ENCODE measurements at regions not wholly inside any gene's neighbourhood (a gene's known extent, or its start where the extent isn't known, plus 50 kb on each side); places are given as distances from the start of the nearest gene placed in this dataset.

DNA sequence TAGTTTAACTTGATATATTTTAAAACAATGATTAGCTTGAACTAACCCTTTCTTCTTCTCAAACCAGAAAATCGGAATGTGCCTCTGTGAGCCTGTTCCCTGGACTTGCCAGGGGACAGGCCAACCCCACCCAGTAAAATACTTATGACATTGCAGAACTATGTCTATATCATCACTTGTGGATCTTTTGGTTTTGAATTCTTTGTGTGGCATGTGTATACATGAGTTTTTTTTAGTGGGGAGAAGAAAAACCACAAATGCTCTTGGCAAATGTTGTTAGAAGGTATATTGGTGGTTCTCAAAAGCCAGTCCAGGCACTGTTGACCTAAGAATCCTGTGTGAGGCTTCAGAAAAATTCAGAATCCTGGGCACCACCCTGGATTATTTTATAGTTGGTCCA lies 347.4 kb downstream of the SIPA1L2 start:
- FAIRE-seq (no peak), DNase-seq (ENCODE audit: low read depth in 1 of 2, low spot score in 2 of 2) (no peak)
- H4K5ac ChIP-seq (ENCODE audit: insufficient read length, low read depth, low read length): no peak overlapping the region
- no peak overlapping the region for H2AK5ac ChIP-seq (ENCODE audit: low read depth, low read length)
- no peak overlapping the region for H3K4me3 ChIP-seq (ENCODE audit: extremely low read depth in 1 of 4, insufficient read depth in 2 of 4, low read depth in 3 of 4, low read length in 4 of 4)
- H3K9ac ChIP-seq (replicated peaks in 1 of 4; ENCODE audit: extremely low read depth in 1 of 4, low read depth in 3 of 4, low read length in 3 of 4): no peak overlapping the region
- H3K79me2 ChIP-seq (ENCODE audit: control insufficient read depth in 1 of 2, insufficient read depth in 2 of 2, low read length in 2 of 2): no peaks in the 10 kb centered on the region
- no peaks in the 10 kb centered on the region for H3K9me3 ChIP-seq (ENCODE audit: insufficient read depth in 2 of 2, low read depth in 1 of 2, low read length in 1 of 2)
- TF ChIP-seq SRF (IDR thresholded peaks at IDR 0.05; ENCODE audit: low read depth, low read length): no peak
- no peak for TF ChIP-seq POLR2A (IDR thresholded peaks at IDR 0.05; ENCODE audit: control extremely low read depth in 1 of 2, low read depth in 2 of 2, low read length in 2 of 2)
- no peak for TF ChIP-seq CTBP2 (IDR thresholded peaks at IDR 0.05; ENCODE audit: borderline replicate concordance, insufficient read depth, insufficient read length, low read length)
- no peak for TF ChIP-seq KDM5A (IDR thresholded peaks at IDR 0.05; ENCODE audit: low read length)
- TF ChIP-seq KDM4A (IDR thresholded peaks at IDR 0.05; ENCODE audit: low read depth, low read length, severe bottlenecking): no peak
- TF ChIP-seq HDAC6 (IDR thresholded peaks at IDR 0.05; ENCODE audit: low read depth, low read length): no peak
- TF ChIP-seq GABPA (IDR thresholded peaks at IDR 0.05; ENCODE audit: borderline replicate concordance, insufficient read depth, low read length): no peak
- no peak for TF ChIP-seq EGR1 (IDR thresholded peaks at IDR 0.05; ENCODE audit: borderline replicate concordance, low read depth, low read length)
- TF ChIP-seq RNF2 (IDR thresholded peaks at IDR 0.05; ENCODE audit: borderline replicate concordance, low read depth, low read length, missing control alignments, poor library complexity, severe bottlenecking): no peak
- TF ChIP-seq EP300 (IDR thresholded peaks at IDR 0.05; ENCODE audit: borderline replicate concordance in 1 of 2, low read depth in 2 of 2, low read length in 2 of 2): no peak
- H3K56ac ChIP-seq (replicated peaks; ENCODE audit: insufficient read length, low read depth, low read length): no peak overlapping the region
- H2BK20ac ChIP-seq (ENCODE audit: low read length): no peak overlapping the region
- H3K14ac ChIP-seq (ENCODE audit: insufficient read length): no peak overlapping the region
- H4K20me1 ChIP-seq (replicated peaks in 1 of 2; ENCODE audit: control insufficient read depth in 1 of 2, insufficient read depth in 2 of 2, low read length in 2 of 2): no peaks in the 10 kb centered on the region
- H4K91ac ChIP-seq (replicated peaks; ENCODE audit: insufficient read length, low read length): no peak overlapping the region
- H4K8ac ChIP-seq (ENCODE audit: extremely low read depth, insufficient read depth, low read length): no peak overlapping the region
- H2BK12ac ChIP-seq (ENCODE audit: low read depth, low read length): no peak overlapping the region
- CTCF ChIA-PET (ENCODE audit: partially characterized antibody): interaction anchor here (1.1 kb wide), 1 partner anchor 70 kb away, joined by 4 read pairs; no protein-coding TSS in a partner anchor
- no peak overlapping the region for H2AFZ ChIP-seq (ENCODE audit: low read length)
- no peak overlapping the region for H2BK5ac ChIP-seq (ENCODE audit: low read depth, low read length)
- no peaks in the 10 kb centered on the region; a peak in 1 of 7 replicates for H3K27me3 ChIP-seq (replicated peaks in 1 of 4; ENCODE audit: control insufficient read depth in 3 of 4, extremely low read depth in 1 of 4, insufficient read depth in 3 of 4, low read length in 3 of 4)
- H3K4me2 ChIP-seq (ENCODE audit: insufficient read depth in 1 of 2, low read depth in 2 of 2, low read length in 2 of 2): no peak overlapping the region
- POLR2A ChIA-PET (ENCODE audit: partially characterized antibody): no interaction called here
- no peak overlapping the region for H3K18ac ChIP-seq (ENCODE audit: extremely low read depth, low read length)
- no peaks in the 10 kb centered on the region for H3K23me2 ChIP-seq (ENCODE audit: low read depth, low read length)
- H3K23ac ChIP-seq (ENCODE audit: insufficient read length): no peak overlapping the region
- no peak overlapping the region for H2BK15ac ChIP-seq (ENCODE audit: low read length)
- H3K4me1 ChIP-seq (replicated peaks in 1 of 4; ENCODE audit: control insufficient read depth in 3 of 4, insufficient read depth in 4 of 4, low read length in 3 of 4): peaks cover 11 to 27% (median 17%) of the 10 kb centered on the region in 4 experiments; a peak in 6 of 7 replicates
- WGBS, 2 experiments (ENCODE audit: extremely low coverage in 1 of 2, insufficient coverage in 1 of 2, insufficient read length in 1 of 2, insufficient replicate concordance in 2 of 2, low coverage in 1 of 2, low lambda C conversion rate in 2 of 2, missing lambda C conversion rate in 1 of 2): 93% methylated on average over 1 of the region's 1 CpG; no CpG with 5 or more reads in 1 of the 2 experiments
- H2BK120ac ChIP-seq (replicated peaks; ENCODE audit: low read depth, low read length): no peak overlapping the region
- H3K27ac ChIP-seq (ENCODE audit: low read depth, low read length): no peak overlapping the region
- H3K79me1 ChIP-seq (ENCODE audit: low read depth, low read length): no peaks in the 10 kb centered on the region
- H3K36me3 ChIP-seq (ENCODE audit: control insufficient read depth in 2 of 4, insufficient read depth in 4 of 4, low read length in 3 of 4): no peaks in the 10 kb centered on the region
- H3K4ac ChIP-seq (replicated peaks; ENCODE audit: insufficient read length, low read depth, low read length): no peak overlapping the region

All from H1 (cell line).